ENCODE measurements at regions not wholly inside any gene's neighbourhood (a gene's known extent, or its start where the extent isn't known, plus 50 kb on each side); places are given as distances from the start of the nearest gene placed in this dataset.

GRCh38 chr12:105428793-105429395, 98.4 kb downstream of the C12orf75 start:
- TF ChIP-seq GABPA (IDR thresholded peaks at IDR 0.05; ENCODE audit: low read depth) (no peak), IRF4 (IDR thresholded peaks at IDR 0.05; ENCODE audit: low read depth, low read length) (no peak), CUX1 (IDR thresholded peaks at IDR 0.05; ENCODE audit: insufficient replicate concordance, low read depth, low read length) (no peak), SREBF2 (IDR thresholded peaks at IDR 0.05; ENCODE audit: low read length) (no peak), IKZF2 (IDR thresholded peaks at IDR 0.05) (no peak), ZNF687 (IDR thresholded peaks at IDR 0.05) (no peak)
- TF ChIP-seq, protein P1, sequence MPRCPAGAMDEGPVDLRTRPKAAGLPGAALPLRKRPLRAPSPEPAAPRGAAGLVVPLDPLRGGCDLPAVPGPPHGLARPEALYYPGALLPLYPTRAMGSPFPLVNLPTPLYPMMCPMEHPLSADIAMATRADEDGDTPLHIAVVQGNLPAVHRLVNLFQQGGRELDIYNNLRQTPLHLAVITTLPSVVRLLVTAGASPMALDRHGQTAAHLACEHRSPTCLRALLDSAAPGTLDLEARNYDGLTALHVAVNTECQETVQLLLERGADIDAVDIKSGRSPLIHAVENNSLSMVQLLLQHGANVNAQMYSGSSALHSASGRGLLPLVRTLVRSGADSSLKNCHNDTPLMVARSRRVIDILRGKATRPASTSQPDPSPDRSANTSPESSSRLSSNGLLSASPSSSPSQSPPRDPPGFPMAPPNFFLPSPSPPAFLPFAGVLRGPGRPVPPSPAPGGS (IDR thresholded peaks at IDR 0.05; ENCODE audit: borderline replicate concordance, insufficient read depth, low read depth, low read length, poor library complexity, severe bottlenecking) = no peak

More at GRCh38 chr12:105428793-105429395, 98.4 kb downstream of the C12orf75 start:
- no peaks in the 10 kb centered on the region for H4K20me1 ChIP-seq (ENCODE audit: control insufficient read depth, insufficient read depth)
- no peak overlapping the region for H3K9ac ChIP-seq (ENCODE audit: control insufficient read depth, insufficient read depth, low read length)
- BruUV-seq (replicated peaks) = no TSS peak
- H3K4me3 ChIP-seq = no peak overlapping the region
- in situ Hi-C loops (cut with MboI) = no loop called here
- CTCF ChIA-PET = no interaction called here
- intact Hi-C loops (cut with micrococcal nuclease; ENCODE audit: unreplicated experiment) = no loop called here
- no peak overlapping the region for H2AFZ ChIP-seq (ENCODE audit: control insufficient read depth, low read depth, low read length)
- FAIRE-seq (no peak), DNase-seq (ENCODE audit: low read depth, low spot score) (no peak), ATAC-seq (no peak)
- no peaks in the 10 kb centered on the region for H3K4me1 ChIP-seq (ENCODE audit: control insufficient read depth, insufficient read depth, low read length)
- POLR2A ChIA-PET = no interaction called here
- H3K4me2 ChIP-seq (ENCODE audit: control insufficient read depth, insufficient read depth) = no peak overlapping the region
- H3K9me3 ChIP-seq (replicated peaks; ENCODE audit: control insufficient read depth, insufficient read depth, low read length) = no peaks in the 10 kb centered on the region
- RAD21 ChIA-PET (ENCODE audit: unreplicated experiment) = no interaction called here
- 0% methylated on average over 1 of the region's 1 CpG for WGBS (ENCODE audit: insufficient coverage, insufficient replicate concordance, low lambda C conversion rate, missing lambda C conversion rate)
- no peaks in the 10 kb centered on the region for H3K79me2 ChIP-seq (ENCODE audit: control insufficient read depth, insufficient read depth, low read length)
- SMC1A ChIA-PET (ENCODE audit: uncharacterized antibody, unreplicated experiment) = no interaction called here
- no peak overlapping the region for H3K27ac ChIP-seq (ENCODE audit: control insufficient read depth, insufficient read depth)
- no peaks in the 10 kb centered on the region; a peak in 1 of 4 replicates for H3K27me3 ChIP-seq (replicated peaks in 1 of 2; ENCODE audit: control insufficient read depth in 2 of 2, insufficient read depth in 2 of 2, low read length in 1 of 2)
- no peaks in the 10 kb centered on the region for H3K36me3 ChIP-seq (ENCODE audit: control insufficient read depth in 2 of 2, insufficient read depth in 2 of 2, low read length in 1 of 2)
